ENCODE measurements at regions not wholly inside any gene's neighbourhood (a gene's known extent, or its start where the extent isn't known, plus 50 kb on each side); places are given as distances from the start of the nearest gene placed in this dataset.
A peak's percentile ranks its signal among the peaks of the same experiment; 100 is the strongest.

DNA sequence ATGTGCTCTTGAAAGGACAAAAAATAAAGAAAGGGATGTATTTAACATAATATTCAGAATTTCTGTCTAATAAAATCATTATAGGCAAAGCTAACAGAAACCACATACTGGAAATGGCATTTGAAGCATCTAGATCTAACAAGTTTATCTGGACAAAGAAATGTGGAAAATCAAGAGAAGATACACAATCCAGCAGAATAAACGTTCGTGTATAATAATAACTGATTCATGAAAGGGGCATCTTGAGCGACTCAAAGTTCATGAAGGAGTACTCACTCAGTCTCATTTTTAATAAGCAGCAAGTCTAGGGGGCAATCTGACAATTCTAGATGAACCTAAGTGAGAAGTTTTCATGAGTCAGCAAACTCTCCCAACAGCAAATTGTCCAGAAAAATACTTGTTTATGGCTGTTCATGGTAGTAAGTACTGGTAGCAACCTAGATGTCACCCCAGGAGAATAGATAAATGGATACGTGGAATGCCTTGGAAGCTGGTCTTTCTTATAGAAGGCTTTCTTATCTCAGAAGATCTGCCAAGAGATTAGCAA lies 541.8 kb downstream of the INHBA start:
- no peak for DNase-seq

DNA sequence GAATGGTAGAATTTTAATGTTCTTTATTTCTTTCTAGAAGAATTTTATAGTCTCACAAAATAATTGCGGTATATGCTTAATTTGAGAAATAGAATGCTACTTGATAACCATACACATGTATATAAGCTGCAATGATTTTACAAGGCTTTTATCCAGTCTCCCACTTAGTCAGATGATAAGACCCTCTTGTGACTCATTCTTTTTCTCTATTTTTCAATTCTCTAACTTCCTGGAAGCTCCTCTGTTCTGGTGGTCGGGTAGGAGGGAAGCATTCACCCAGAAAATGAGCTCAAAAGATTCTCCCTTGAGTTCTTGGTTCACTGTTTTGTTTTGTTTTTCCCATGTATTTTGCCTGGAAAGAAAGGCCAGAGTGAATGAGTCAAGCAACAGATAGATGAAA lies 546.6 kb downstream of the INHBA start:
- DNase-seq: no peak

DNA sequence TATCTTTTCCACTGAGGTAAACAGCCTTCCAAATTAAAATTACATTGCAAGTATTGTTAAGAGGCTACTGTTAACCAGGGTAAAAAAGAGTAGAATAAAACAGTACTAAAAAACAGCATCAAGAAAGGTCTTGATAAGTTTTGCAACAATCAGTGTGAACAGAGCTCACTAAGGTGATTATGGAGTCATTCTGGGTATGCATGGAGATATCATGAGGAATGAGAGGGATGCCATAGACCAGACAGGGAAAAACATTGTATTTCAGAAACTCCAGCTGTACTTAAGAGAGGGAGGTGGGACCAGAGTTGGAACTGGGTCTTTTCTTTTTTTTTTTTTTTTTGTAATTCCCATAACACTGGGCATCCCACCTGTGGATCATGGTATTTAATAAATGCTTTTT lies 549.6 kb downstream of the INHBA start:
- DNase-seq: no peak

DNA sequence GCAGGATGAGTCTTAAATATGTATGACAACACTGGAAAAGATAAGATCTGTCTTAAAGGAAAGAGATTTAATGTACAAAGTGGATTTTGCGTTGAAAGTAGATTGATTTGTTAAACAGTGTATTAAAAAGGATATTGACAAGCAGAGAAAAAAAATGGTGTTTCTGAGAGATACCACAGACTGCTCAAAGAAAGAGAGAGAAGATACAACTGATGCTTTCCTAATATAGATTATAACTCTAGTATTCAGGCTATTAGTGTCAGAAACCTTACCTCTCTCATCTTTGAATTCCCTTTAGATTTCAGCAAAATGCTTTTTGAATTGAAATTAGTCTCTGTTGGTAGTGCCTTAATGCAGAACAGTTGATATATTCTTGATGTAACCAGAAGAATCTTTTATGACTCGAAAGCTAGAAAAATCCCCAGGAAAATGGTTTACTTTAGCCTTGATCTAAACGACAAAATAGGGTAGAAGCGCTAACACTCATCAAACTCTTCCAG lies 550.7 kb downstream of the INHBA start:
- no peak for DNase-seq

DNA sequence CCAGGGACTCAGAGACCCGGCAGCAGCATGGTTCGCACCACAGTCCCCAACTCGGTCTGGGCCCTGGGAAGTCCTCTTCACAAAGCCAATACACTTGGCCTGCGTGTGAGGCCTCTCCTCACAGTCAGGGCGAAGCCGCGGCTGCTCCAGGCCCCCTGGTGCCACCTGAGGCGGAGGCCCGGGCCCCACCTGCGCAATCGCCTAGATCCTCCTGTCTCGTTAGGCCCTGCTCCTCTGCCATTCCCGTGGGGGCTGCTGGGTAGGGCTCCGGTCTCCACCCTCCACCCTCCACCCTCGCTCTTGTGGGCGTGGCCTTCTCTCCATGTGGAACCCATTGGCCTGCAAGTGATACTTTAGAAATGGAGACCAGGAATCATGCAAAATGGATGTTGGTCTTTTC lies 553.3 kb downstream of the INHBA start:
- DNase-seq: no peak

GRCh38 chr7:41148521-41148951 lies 554.4 kb downstream of the INHBA start:
- peak; percentile 96 for DNase-seq

GRCh38 chr7:41147606-41148485 lies 555.0 kb downstream of the INHBA start:
- no peak for DNase-seq

DNA sequence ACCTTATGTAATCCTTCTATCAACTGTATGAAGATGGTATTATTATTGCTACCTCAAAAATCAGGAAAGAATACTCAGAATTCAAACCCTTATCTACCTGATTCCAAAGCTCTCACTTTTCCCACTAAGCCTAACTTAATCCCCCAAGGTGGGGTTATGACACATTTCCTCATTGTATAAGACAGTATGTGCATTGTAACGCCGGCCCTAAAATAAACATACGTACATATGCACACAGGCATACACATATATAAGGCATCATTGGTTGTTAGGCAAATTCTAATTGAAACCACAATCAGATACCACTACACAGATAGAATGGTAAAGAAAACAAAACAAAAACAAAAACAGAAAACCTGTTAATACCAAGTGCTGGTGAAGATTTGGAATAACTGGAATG lies 556.5 kb downstream of the INHBA start:
- no peak for DNase-seq

DNA sequence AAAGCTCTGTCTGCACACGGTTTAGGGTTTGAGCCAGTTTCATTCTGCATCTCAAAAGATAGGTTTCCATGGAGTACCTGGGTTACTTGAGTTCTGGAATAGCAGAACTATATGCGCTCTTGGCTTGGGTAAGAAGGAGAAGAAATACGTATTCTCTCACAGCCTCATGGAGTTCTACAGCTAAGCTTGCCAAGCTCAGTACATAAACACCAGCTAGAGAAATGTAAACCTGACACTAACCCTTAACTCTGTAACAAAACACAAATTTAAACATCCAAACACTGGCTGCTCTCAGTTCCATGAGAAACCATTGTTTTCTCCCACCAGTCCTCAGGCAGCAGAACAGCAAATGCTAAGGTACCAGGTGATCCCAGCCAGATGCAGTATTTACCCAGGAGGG lies 557.2 kb downstream of the INHBA start:
- peak; percentile 15 for DNase-seq

GRCh38 chr7:41142904-41143473 lies 559.9 kb downstream of the INHBA start:
- no peak for DNase-seq

DNA sequence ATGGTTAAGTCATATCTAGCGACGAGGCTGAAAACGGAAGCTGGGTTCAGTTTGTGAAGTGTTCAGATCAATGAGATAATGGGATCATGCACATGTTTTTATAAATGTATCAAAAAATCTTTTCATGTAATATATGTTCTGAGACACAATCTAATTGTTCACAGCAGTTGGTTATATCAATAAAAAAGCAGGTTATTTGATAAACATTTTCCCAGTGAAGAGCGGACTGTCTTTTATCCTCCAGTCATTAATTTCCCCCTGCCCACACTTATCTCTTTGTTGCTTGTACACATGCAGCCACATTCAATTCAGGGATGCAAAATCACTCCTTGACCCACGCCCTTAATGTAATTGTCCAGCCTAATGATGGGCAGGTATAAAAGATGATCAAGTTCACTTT lies 563.1 kb downstream of the INHBA start:
- DNase-seq: no peak

GRCh38 chr7:41136551-41136950 lies 566.3 kb downstream of the INHBA start:
- DNase-seq: no peak

GRCh38 chr7:41135511-41135910 lies 567.4 kb downstream of the INHBA start:
- DNase-seq: no peak

DNA sequence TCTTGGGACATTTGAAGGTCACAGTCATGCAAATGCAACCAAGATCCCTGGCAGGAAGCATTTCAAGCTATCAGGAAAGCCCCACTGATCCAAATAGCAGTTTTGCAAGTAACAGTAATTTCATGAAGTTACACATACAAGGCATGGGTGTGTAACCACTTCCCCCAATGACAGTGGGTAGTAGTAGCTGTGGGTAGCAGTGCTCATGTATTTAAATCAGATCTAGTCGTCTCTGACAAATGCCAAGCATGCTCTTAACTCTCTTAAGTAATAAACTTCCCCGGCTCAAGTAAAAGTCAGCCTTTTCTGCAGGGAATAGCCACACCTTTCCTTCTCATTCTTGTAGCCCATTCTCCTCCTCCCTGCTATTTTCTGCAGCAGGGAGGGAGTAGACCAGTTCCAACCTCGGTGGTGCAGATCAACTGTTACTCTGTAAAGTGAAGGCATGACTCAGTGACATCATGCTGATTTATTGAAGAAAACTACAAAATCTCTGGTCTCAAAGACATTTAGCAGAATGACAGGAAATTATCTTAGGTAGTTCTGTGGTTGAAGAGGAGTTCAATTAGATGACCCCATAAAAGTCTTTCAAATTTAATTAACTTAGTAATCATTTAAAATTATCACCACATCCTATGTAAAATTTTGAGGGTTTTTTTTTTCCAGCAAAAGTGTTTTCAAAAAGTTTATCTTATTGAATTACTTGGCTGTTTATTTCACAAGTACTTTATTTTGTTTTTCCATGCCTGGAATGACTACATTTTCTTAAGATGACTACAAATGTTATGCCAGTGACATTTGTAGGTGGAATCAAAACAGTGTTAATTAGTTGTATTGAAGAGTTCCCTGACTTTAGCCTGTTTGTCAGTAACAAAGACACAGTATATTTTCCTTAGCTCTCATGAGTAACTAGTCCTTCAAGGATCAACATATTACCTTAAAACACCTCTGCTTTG lies 568.3 kb downstream of the INHBA start:
- no peak for DNase-seq

DNA sequence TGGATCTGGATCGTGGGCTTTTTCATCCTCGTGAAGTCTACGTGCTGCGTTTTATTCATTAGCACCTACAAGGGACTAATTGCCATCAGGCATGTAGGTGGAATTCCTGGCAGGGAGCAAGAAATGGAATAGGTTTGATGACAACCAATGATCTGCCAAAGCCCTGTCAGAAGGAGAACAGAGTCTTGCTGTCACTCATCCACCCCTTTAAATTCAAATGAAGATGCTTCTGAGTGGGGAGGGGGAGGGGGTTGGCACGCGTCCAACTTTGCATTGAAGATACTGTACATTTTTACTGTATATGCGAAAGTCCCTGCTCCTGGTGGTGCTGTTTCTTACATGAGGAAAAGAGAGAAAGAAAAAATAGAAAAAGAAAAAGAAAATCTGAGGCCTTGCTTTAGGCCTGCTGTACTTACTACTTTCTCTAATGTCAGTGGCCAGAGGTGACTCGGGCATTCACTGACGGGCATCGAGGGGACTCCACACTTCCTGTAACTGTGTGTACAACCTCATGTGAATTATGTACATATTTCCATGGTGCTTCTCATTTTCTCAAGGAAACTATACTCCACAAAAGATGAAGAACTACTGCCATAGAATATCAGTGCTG lies 569.1 kb downstream of the INHBA start:
- DNase-seq: no peak

DNA sequence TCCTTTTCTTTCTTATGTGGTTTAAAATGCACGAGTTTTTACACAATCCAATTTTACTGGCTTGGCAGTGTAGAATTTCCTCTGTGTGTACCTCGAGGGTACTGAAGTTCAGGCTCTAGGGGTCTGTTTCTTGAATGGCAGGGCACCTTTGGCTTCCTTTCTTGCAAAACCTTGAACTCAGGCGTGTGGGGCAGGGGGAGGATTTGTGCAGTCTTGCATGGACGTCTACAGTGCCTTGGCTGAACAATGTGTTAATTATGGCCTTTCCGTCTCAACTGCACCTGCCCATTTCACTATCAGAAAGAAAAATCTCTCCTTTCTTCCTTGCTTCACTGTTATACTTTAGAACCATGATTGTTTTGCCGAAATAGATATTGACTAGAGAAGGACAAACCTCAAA lies 570.9 kb downstream of the INHBA start:
- no peak for DNase-seq

- no peak for DNase-seq
Measured at GRCh38 chr7:41130561-41131236, 572.2 kb downstream of the INHBA start.

DNA sequence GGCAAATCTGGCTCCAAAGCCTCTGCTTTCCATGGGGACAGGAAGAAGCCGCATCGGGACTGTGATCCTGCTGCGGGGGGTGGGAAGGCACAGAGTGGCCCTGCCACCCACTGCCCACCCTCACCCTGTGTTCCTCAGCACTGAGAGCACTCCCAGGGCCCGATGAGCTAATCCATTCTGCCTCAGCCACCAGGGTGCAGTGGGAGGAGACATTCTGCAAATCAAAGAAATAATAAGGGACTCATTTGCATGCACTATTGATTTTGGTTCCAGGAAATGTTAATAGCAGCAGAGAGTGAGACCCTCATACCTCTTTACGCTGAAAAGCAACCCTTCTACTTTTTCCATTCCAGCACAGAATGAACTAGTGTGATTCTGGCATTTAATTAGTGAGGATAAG lies 572.8 kb downstream of the INHBA start:
- DNase-seq: no peak

- DNase-seq: no peak
Measured at GRCh38 chr7:41125343-41125742, 577.5 kb downstream of the INHBA start.

DNA sequence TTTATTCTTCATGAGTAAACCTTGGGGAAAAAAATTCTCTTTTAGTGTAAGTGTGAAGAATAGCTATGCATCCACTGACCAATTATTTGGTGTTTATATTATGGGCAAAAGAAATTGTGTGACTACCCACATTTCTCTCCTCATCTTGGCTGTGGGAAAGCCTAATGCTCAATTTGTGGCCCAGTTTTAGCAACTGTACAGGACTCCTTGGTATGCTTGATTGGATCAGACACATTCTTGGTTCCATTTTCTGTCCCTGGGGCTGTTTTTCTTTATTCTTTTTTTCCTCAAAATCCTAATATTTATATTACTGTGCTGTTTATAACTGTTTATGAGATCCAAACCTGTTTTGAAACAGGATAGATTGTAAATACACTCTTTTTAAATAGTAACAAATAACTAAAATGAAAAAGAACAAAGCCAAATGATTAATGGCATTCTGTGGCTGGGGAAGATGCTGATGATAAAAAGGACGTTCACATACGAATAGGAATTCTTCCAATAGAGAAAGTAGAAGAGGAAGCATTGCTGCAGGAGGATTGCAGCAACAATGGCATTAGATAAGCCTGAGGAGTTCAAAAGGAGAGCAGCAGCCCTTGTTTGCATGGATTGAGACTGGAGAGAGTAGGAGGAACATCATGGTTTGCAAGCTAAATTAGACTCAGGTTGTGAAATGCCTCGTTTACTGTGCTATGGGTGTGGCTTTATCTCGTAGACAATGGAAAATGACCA lies 580.5 kb downstream of the INHBA start:
- DNase-seq: no peak

- DNase-seq: no peak
Measured at GRCh38 chr7:41121228-41121627, 581.7 kb downstream of the INHBA start.
